ENCODE measurements at regions not wholly inside any gene's neighbourhood (a gene's known extent, or its start where the extent isn't known, plus 50 kb on each side); places are given as distances from the start of the nearest gene placed in this dataset.

GRCh38 chr4:29142708-29143107 lies 1577.5 kb upstream of the PCDH7 start:
- TF ChIP-seq CTCF (IDR thresholded peaks at IDR 0.05; ENCODE audit: insufficient read depth, low read depth, low read length, missing control alignments), result no peak
- H3K4me3 ChIP-seq (ENCODE audit: low read length), result no peak overlapping the region
- DNase-seq (ENCODE audit: low read depth), result no peak

- DNase-seq (ENCODE audit: low read depth), result no peak
- H3K4me3 ChIP-seq (ENCODE audit: low read length), result no peak overlapping the region
- no peak for TF ChIP-seq CTCF (IDR thresholded peaks at IDR 0.05; ENCODE audit: insufficient read depth, low read depth, low read length, missing control alignments)
These were observed 1568.6 kb upstream of the PCDH7 start for GRCh38 chr4:29151584-29151983.

- no peak for DNase-seq (ENCODE audit: low read depth)
- H3K4me3 ChIP-seq (ENCODE audit: low read length), result no peak overlapping the region
- no peak for TF ChIP-seq CTCF (IDR thresholded peaks at IDR 0.05; ENCODE audit: insufficient read depth, low read depth, low read length, missing control alignments)
These were observed 1566.5 kb upstream of the PCDH7 start for GRCh38 chr4:29153642-29154041.

- no peak for TF ChIP-seq CTCF (IDR thresholded peaks at IDR 0.05; ENCODE audit: insufficient read depth, low read depth, low read length, missing control alignments)
- no peak for DNase-seq (ENCODE audit: low read depth)
- no peak overlapping the region for H3K4me3 ChIP-seq (ENCODE audit: low read length)
These were observed 1544.9 kb upstream of the PCDH7 start for GRCh38 chr4:29175291-29175690.

GRCh38 chr4:29199025-29199424 lies 1521.1 kb upstream of the PCDH7 start:
- TF ChIP-seq CTCF (IDR thresholded peaks at IDR 0.05; ENCODE audit: insufficient read depth, low read depth, low read length, missing control alignments), result no peak
- no peak for DNase-seq (ENCODE audit: low read depth)
- H3K4me3 ChIP-seq (ENCODE audit: low read length), result no peak overlapping the region

GRCh38 chr4:29199485-29199884 lies 1520.7 kb upstream of the PCDH7 start:
- no peak for TF ChIP-seq CTCF (IDR thresholded peaks at IDR 0.05; ENCODE audit: insufficient read depth, low read depth, low read length, missing control alignments)
- DNase-seq (ENCODE audit: low read depth), result no peak
- H3K4me3 ChIP-seq (ENCODE audit: low read length), result no peak overlapping the region

- no peak for TF ChIP-seq CTCF (IDR thresholded peaks at IDR 0.05; ENCODE audit: insufficient read depth, low read depth, low read length, missing control alignments)
- no peak overlapping the region for H3K4me3 ChIP-seq (ENCODE audit: low read length)
- DNase-seq (ENCODE audit: low read depth), result no peak
These were observed 1507.1 kb upstream of the PCDH7 start for GRCh38 chr4:29213020-29213419.
